GM23248 (cell line): ENCODE measurements at regions not wholly inside any gene's neighbourhood (a gene's known extent, or its start where the extent isn't known, plus 50 kb on each side); places are given as distances from the start of the nearest gene placed in this dataset.

ENCODE experiments used
- EZH2 ChIP-seq: fragments of 200-600 bp; sonication (generic); IDR thresholded peaks from 2 replicates; pipeline ENCODE4 v1.6.1; 2018; ENCODE audit warnings: antibody characterized with exemption, mild to moderate bottlenecking; ENCODE audit not compliant: insufficient read depth, poor library complexity, severe bottlenecking
- EZH2phosphoT487 ChIP-seq: fragments of 200-600 bp; sonication (generic); IDR thresholded peaks from 2 replicates; pipeline ENCODE4 v1.6.1; 2018; ENCODE audit warnings: antibody characterized with exemption, moderate library complexity, mild to moderate bottlenecking, low read depth; ENCODE audit not compliant: insufficient read depth

- TF ChIP-seq EZH2 (no peak), EZH2phosphoT487 (no peak)
Measured at GRCh38 chr4:187258651-187259401, 535.2 kb upstream of the FAT1 start.
